Endothelial cell of umbilical vein (primary cell): ENCODE measurements at regions not wholly inside any gene's neighbourhood (a gene's known extent, or its start where the extent isn't known, plus 50 kb on each side); places are given as distances from the start of the nearest gene placed in this dataset.

Experiments
- BruUV-seq: library from RNA; stranded (reverse); fragments of 400-500 nt; replicated peaks from 2 replicates; lab custom pipeline; 2021; lab: Mats Ljungman, UMichigan
- CTCF ChIA-PET: fragments of 300-600, 350-600 bp; sonication (Branson Sonifier 250); formaldehyde crosslinking; loops from one replicate; lab custom pipeline; 2021; ENCODE audit warnings: antibody characterized with exemption, inconsistent platforms; lab: Charles Lee
- POLR2A ChIA-PET: fragments of 300-600, 350-600 bp; sonication (Branson Sonifier 250); formaldehyde crosslinking; loops from one replicate; lab custom pipeline; 2021; ENCODE audit warnings: antibody characterized with exemption, inconsistent platforms; lab: Charles Lee
- DNase-seq: peaks from one replicate; pipeline ENCODE4 v3.0.0-alpha.2; 2011; ENCODE audit warnings: low read depth, low spot score
- FAIRE-seq: peaks from 2 replicates; lab custom pipeline; 2011; peaks lifted over from hg19 to GRCh38; lab: Jason Lieb, UNC
- H2AFZ ChIP-seq: 2 replicates; pipeline ENCODE4 v1.6.0; 2012; ENCODE audit warnings: low read depth, low read length, control low read depth, inconsistent platforms
- H3K27ac ChIP-seq: 2 replicates; pipeline ENCODE4 v1.5.1; 2011; ENCODE audit warnings: low read depth, mild to moderate bottlenecking, control low read depth, low read length, moderate library complexity; ENCODE audit not compliant: insufficient read depth
- H3K27me3 ChIP-seq, 2 experiments: 2 replicates each; pipeline versions ENCODE4 v1.6.0 to v1.6.1; 2011; ENCODE audit warnings: low read length in 2 of 2, mixed read lengths in 1 of 2; ENCODE audit not compliant: control insufficient read depth in 2 of 2, insufficient read depth in 2 of 2
- H3K36me3 ChIP-seq, 2 experiments: 2 replicates in 1 of 2; 3 replicates in 1 of 2; pipeline ENCODE4 v1.5.1; 2011; ENCODE audit warnings: low read length in 2 of 2, mild to moderate bottlenecking in 1 of 2, moderate library complexity in 1 of 2; ENCODE audit not compliant: control insufficient read depth in 2 of 2, insufficient read depth in 2 of 2; ENCODE audit errors: extremely low read depth in 1 of 2
- H3K4me1 ChIP-seq: 3 replicates; pipeline ENCODE4 v1.5.1; 2011; ENCODE audit warnings: mild to moderate bottlenecking, low read length; ENCODE audit not compliant: control insufficient read depth, insufficient read depth; ENCODE audit errors: extremely low read depth
- H3K4me2 ChIP-seq: 2 replicates; pipeline ENCODE4 v1.6.1; 2011; ENCODE audit warnings: low read length, control low read depth, mixed read lengths; ENCODE audit not compliant: insufficient read depth
- H3K4me3 ChIP-seq, 3 experiments: fragments of 200-600 bp in 1 of 3; sonication (generic), shearing (Covaris generic) in 1 of 3; replicated peaks in 1 of 3; 2 replicates each; pipeline ENCODE4 v1.5.1; 2011 to 2016; ENCODE audit warnings: control low read depth in 3 of 3, low read length in 3 of 3, mild to moderate bottlenecking in 2 of 3, inconsistent platforms in 1 of 3, low read depth in 1 of 3, moderate library complexity in 1 of 3; ENCODE audit not compliant: insufficient read depth in 1 of 3
- H3K79me2 ChIP-seq: 2 replicates; pipeline ENCODE4 v1.6.0; 2012; ENCODE audit warnings: low read length, inconsistent platforms; ENCODE audit not compliant: control insufficient read depth, insufficient read depth
- H3K9ac ChIP-seq: replicated peaks from 2 replicates; pipeline ENCODE3; 2011; ENCODE audit warnings: low read length, control low read depth; ENCODE audit not compliant: insufficient read depth; ENCODE audit errors: extremely low read depth
- H3K9me1 ChIP-seq: replicated peaks from 3 replicates; pipeline ENCODE4 v1.6.0; 2011; ENCODE audit warnings: mild to moderate bottlenecking, low read length; ENCODE audit not compliant: control insufficient read depth, insufficient read depth; ENCODE audit errors: extremely low read depth
- H3K9me3 ChIP-seq: replicated peaks from 2 replicates; pipeline ENCODE4 v1.5.1; 2012; ENCODE audit warnings: low read length, inconsistent platforms; ENCODE audit not compliant: control insufficient read depth, insufficient read depth
- H4K20me1 ChIP-seq: replicated peaks from 2 replicates; pipeline ENCODE3; 2011; ENCODE audit warnings: mild to moderate bottlenecking, low read length; ENCODE audit not compliant: control insufficient read depth, insufficient read depth; ENCODE audit errors: extremely low read depth
- CTCF ChIP-seq, 2 donors: IDR thresholded peaks; 1 replicate in 1 of 2; 2 replicates in 1 of 2; pipeline ENCODE4 v1.5.1; 2011; ENCODE audit warnings: low read length in 2 of 2, mild to moderate bottlenecking in 2 of 2, moderate library complexity in 2 of 2, control low read depth in 1 of 2, inconsistent platforms in 1 of 2, low read depth in 1 of 2; ENCODE audit not compliant: insufficient read depth in 1 of 2; ENCODE audit errors: extremely low read depth in 1 of 2
- EZH2 ChIP-seq: IDR thresholded peaks from 2 replicates; pipeline ENCODE4 v1.6.1; 2012; ENCODE audit warnings: borderline replicate concordance, low read depth, mild to moderate bottlenecking, moderate library complexity, low read length, inconsistent platforms; ENCODE audit not compliant: severe bottlenecking
- FOS ChIP-seq: IDR thresholded peaks from 2 replicates; pipeline ENCODE4 v1.6.1; 2011; ENCODE audit warnings: mild to moderate bottlenecking, low read length, moderate library complexity, borderline replicate concordance; ENCODE audit not compliant: insufficient read depth
- GATA2 ChIP-seq: IDR thresholded peaks from 2 replicates; pipeline ENCODE4 v1.7.0; 2011; ENCODE audit warnings: low read depth, mild to moderate bottlenecking, moderate library complexity, mixed read lengths, low read length; ENCODE audit not compliant: insufficient read length, insufficient read depth
- JUN ChIP-seq: IDR thresholded peaks from 2 replicates; pipeline ENCODE4 v1.6.1; 2011; ENCODE audit warnings: borderline replicate concordance, low read depth; ENCODE audit not compliant: insufficient read length, insufficient read depth
- MYC ChIP-seq: IDR thresholded peaks from one replicate; pipeline ENCODE4 v1.6.1; 2011; ENCODE audit warnings: mild to moderate bottlenecking, low read depth, low read length
- POLR2A ChIP-seq: IDR thresholded peaks from 2 replicates; pipeline ENCODE4 v1.6.1; 2012; ENCODE audit warnings: low read depth, mild to moderate bottlenecking, control low read depth, low read length
- POLR2AphosphoS5 ChIP-seq: IDR thresholded peaks from 2 replicates; pipeline ENCODE4 v1.6.1; 2012; ENCODE audit warnings: low read depth, mild to moderate bottlenecking, control low read depth, low read length, moderate library complexity; ENCODE audit not compliant: insufficient read depth
- dilution Hi-C: fragments of 300-500 bp; cut with MboI; formaldehyde crosslinking; loops from one replicate; pipeline ENCODE4 v1.15.0; 2019; ENCODE audit warnings: low sequenced_read_pairs; ENCODE audit not compliant: extremely low pct_ligation_motif_present
- intact Hi-C: fragments of 100-400 bp; cut with micrococcal nuclease; formaldehyde crosslinking; loops from one replicate; pipeline ENCODE4 v1.10.0; 2022
- TF ChIP-seq, protein P1 (sequence below): IDR thresholded peaks from 2 replicates; pipeline ENCODE4 v1.6.1; 2011; ENCODE audit not compliant: insufficient read depth, insufficient read length

DNA sequence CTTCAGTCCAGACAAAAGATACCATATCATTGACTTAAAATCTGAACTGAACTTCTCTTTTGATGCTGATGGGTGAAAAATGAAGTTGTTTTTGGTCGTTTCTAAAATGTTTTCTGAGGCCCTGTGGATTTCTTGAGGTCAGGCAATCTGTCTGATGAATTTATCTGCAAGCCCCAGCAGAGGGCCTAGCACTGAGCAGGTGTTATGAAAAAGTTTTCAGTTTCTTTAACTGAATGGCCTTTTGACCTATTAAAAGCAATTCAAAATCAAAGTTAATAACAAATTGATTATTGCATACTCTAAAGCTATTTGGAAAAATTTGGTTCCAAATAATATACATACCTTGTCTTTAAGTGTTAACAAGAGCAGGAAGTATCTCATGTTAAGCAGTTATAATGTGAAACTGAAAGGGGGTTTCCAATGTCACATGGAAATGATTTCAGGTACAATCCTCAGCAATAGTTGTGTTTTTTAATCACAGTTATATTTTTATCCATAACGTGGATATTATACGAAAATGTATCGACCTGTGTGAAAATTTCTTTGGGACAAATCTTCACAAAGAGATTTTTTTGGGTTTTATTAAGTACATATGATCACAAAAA, 285.0 kb downstream of the SPANXN1 start:
- no peak for DNase-seq
- no peak overlapping the region for H3K4me2 ChIP-seq
- H3K9me3 ChIP-seq: no peaks in the 10 kb centered on the region
- BruUV-seq: no TSS peak
- H3K27me3 ChIP-seq: no peaks in the 10 kb centered on the region
- H3K79me2 ChIP-seq: no peaks in the 10 kb centered on the region
- no peaks in the 10 kb centered on the region for H3K4me1 ChIP-seq
- no peak overlapping the region for H3K4me3 ChIP-seq
- no peak overlapping the region for H3K27ac ChIP-seq
- no peak for TF ChIP-seq FOS
- TF ChIP-seq POLR2AphosphoS5: no peak
- no peak for TF ChIP-seq JUN
- no peak for TF ChIP-seq MYC
- TF ChIP-seq CTCF (IDR thresholded peaks at IDR 0.05; ENCODE audit: extremely low read depth in 1 of 2, insufficient read depth in 1 of 2, low read depth in 1 of 2, low read length in 2 of 2): no peak
- TF ChIP-seq, protein P1, sequence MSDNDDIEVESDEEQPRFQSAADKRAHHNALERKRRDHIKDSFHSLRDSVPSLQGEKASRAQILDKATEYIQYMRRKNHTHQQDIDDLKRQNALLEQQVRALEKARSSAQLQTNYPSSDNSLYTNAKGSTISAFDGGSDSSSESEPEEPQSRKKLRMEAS: no peak
- TF ChIP-seq POLR2A: no peak
- no peak for TF ChIP-seq EZH2
- no peak for TF ChIP-seq GATA2
- H3K9ac ChIP-seq: no peak overlapping the region
- H2AFZ ChIP-seq: no peak overlapping the region
- no peaks in the 10 kb centered on the region for H3K9me1 ChIP-seq
- no peaks in the 10 kb centered on the region for H4K20me1 ChIP-seq
- FAIRE-seq: no peak
- intact Hi-C loops (no loop called here), dilution Hi-C loops (no loop called here)
- POLR2A ChIA-PET: no interaction called here
- CTCF ChIA-PET: no interaction called here
- H3K36me3 ChIP-seq: no peaks in the 10 kb centered on the region
